ENCODE measurements at regions not wholly inside any gene's neighbourhood (a gene's known extent, or its start where the extent isn't known, plus 50 kb on each side); places are given as distances from the start of the nearest gene placed in this dataset.

DNA sequence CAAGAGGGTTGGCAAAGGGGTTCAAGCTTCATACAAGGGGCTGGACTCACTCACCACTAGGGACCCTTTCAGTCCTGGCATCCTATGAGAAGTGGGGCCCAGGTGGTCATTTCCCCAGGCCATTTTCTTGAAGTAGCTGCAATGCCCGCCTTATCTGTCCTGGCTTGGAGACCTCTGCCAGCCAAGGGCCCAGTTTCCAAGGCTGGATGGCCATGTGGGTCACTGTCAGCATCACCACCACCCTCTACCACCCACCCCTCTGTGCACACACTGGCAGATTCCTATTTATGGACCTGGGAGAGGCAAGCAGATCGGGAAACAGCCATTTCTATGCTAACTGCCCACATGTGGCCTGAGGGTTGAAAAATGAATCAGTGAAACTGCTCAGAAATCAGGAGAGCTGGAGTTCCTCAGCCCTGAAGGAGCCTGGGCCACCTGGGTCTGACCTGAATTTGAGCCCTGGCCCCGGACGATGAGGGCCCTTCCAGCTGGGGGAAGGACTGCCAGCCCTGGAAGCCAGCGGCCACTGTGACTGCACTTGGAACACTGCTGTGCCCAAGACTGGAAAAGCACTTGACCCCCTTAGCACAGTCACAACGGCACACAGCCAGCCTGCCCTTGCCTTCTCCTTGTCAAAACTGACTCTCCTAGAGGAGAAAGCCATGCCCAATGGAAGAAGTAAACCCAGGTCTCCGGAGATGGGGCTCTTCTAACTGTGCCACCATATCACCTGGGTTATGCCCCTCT lies 442.2 kb downstream of the BUD13 start:
- no peak for DNase-seq (ENCODE audit: low spot score in 2 of 2, unreplicated experiment in 2 of 2)
- no peaks in the 10 kb centered on the region for H3K36me3 Mint-ChIP-seq
- no peak overlapping the region for H3K27ac Mint-ChIP-seq
- H3K27me3 Mint-ChIP-seq (ENCODE audit: low read depth): peaks cover 60% of the 10 kb centered on the region
- no peaks in the 10 kb centered on the region for H3K9me3 Mint-ChIP-seq
- no peaks in the 10 kb centered on the region for H3K4me1 Mint-ChIP-seq
- TF ChIP-seq, protein P1, sequence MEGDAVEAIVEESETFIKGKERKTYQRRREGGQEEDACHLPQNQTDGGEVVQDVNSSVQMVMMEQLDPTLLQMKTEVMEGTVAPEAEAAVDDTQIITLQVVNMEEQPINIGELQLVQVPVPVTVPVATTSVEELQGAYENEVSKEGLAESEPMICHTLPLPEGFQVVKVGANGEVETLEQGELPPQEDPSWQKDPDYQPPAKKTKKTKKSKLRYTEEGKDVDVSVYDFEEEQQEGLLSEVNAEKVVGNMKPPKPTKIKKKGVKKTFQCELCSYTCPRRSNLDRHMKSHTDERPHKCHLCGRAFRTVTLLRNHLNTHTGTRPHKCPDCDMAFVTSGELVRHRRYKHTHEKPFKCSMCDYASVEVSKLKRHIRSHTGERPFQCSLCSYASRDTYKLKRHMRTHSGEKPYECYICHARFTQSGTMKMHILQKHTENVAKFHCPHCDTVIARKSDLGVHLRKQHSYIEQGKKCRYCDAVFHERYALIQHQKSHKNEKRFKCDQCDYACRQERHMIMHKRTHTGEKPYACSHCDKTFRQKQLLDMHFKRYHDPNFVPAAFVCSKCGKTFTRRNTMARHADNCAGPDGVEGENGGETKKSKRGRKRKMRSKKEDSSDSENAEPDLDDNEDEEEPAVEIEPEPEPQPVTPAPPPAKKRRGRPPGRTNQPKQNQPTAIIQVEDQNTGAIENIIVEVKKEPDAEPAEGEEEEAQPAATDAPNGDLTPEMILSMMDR (IDR thresholded peaks at IDR 0.05; ENCODE audit: unreplicated experiment): no peak
- no peak overlapping the region for H3K4me3 Mint-ChIP-seq

DNA sequence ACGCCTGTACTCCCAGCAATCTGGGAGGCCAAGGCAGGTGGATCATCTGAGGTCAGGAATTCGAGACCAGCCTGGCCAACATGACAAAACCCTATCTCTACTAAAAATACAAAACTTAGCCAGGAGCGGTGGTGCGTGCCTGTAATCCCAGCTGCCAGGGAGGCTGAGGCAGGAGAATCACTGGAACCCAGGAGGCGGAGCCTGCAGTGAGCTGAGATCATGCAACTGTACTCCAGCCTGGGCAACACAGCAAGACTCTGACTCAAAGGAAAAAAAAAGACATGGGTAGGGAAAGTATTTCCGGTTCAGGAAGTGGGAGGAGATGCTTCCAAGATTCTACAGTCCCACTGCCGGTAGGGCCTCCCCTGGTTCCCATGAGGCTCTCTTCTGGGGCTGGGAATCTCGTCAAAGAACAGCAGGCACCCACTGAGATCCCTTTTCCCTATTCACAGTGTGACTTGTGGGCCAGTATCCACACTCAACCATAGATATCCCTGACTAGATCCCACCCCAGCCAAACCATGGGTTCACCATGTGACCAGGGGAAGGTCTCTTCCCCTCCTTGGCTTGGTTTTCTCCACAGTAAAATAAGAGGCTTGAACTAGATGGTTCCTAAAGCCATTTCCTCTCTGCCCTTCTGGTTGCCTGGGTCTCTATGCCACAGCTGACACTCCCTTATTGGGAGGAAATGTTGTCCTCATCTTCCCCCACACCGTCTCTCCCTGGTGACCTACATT lies 443.3 kb downstream of the BUD13 start:
- no peaks in the 10 kb centered on the region for H3K4me1 Mint-ChIP-seq
- TF ChIP-seq, protein P1 (IDR thresholded peaks at IDR 0.05; ENCODE audit: unreplicated experiment): no peak
- DNase-seq (ENCODE audit: low spot score in 2 of 2, unreplicated experiment in 2 of 2): no peak
- H3K27me3 Mint-ChIP-seq (ENCODE audit: low read depth): peaks cover 56% of the 10 kb centered on the region
- H3K4me3 Mint-ChIP-seq: no peak overlapping the region
- H3K27ac Mint-ChIP-seq: no peak overlapping the region
- no peaks in the 10 kb centered on the region for H3K9me3 Mint-ChIP-seq
- H3K36me3 Mint-ChIP-seq: no peaks in the 10 kb centered on the region

DNA sequence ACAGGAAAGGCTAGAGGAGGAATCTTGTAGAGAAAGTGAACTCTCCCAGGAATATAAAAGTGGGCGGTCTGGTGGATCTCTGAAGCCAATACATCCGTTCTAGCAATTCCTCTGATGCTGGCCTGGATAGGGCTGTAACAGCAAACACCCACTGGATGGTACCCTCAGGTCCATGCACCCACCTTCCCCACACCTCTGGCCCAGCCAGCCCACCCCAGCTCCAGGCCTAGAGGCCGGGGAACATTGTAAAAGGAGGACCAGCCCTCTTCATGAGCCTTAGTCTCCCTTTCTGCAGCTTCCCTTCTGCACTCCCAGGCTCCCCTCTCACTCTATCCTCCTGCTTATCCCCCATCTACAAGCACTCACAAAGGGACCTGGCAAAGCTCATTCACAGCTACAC lies 443.9 kb downstream of the BUD13 start:
- no peak for DNase-seq (ENCODE audit: low spot score in 2 of 2, unreplicated experiment in 2 of 2)
- TF ChIP-seq, protein P1 (IDR thresholded peaks at IDR 0.05; ENCODE audit: unreplicated experiment): no peak

GRCh38 chr11:116328391-116328790 lies 444.4 kb downstream of the BUD13 start:
- H3K4me1 Mint-ChIP-seq: no peaks in the 10 kb centered on the region
- TF ChIP-seq, protein P1 (IDR thresholded peaks at IDR 0.05; ENCODE audit: unreplicated experiment): no peak
- peaks cover 50% of the 10 kb centered on the region for H3K27me3 Mint-ChIP-seq (ENCODE audit: low read depth)
- no peak overlapping the region for H3K27ac Mint-ChIP-seq
- DNase-seq (ENCODE audit: low spot score in 2 of 2, unreplicated experiment in 2 of 2): no peak
- no peaks in the 10 kb centered on the region for H3K9me3 Mint-ChIP-seq
- no peaks in the 10 kb centered on the region for H3K36me3 Mint-ChIP-seq
- H3K4me3 Mint-ChIP-seq: no peak overlapping the region

More for the DNA sequence above, 443.9 kb downstream of the BUD13 start:
- Mint-ChIP-seq H3K9me3 (no peaks in the 10 kb centered on the region), H3K27ac (no peak overlapping the region), H3K4me1 (no peaks in the 10 kb centered on the region), H3K27me3 (ENCODE audit: low read depth) (peaks cover 51% of the 10 kb centered on the region), H3K4me3 (no peak overlapping the region), H3K36me3 (no peaks in the 10 kb centered on the region)

GRCh38 chr11:116326146-116326545 lies 446.6 kb downstream of the BUD13 start:
- H3K36me3 Mint-ChIP-seq: peaks cover under 1% of the 10 kb centered on the region
- H3K27me3 Mint-ChIP-seq (ENCODE audit: low read depth): peaks cover 44% of the 10 kb centered on the region
- TF ChIP-seq, protein P1 (IDR thresholded peaks at IDR 0.05; ENCODE audit: unreplicated experiment): no peak
- no peak overlapping the region for H3K27ac Mint-ChIP-seq
- H3K4me3 Mint-ChIP-seq: no peak overlapping the region
- DNase-seq (ENCODE audit: low spot score in 2 of 2, unreplicated experiment in 2 of 2): no peak
- no peaks in the 10 kb centered on the region for H3K4me1 Mint-ChIP-seq
- H3K9me3 Mint-ChIP-seq: peaks cover 1% of the 10 kb centered on the region

Data from mesothelial cell of epicardium (in vitro differentiated cells).